Bronchial epithelial cell (primary cell): ENCODE measurements at regions not wholly inside any gene's neighbourhood (a gene's known extent, or its start where the extent isn't known, plus 50 kb on each side); places are given as distances from the start of the nearest gene placed in this dataset.
"Not testable (repeated sequence)": the region's sequence is repeated elsewhere in the genome, so short reads cannot be mapped to it uniquely, and the experiment has no call there.

Experiments
- DNase-seq: peaks from one replicate; pipeline ENCODE4 v3.0.0-alpha.2; 2010; ENCODE audit warnings: low read depth
- FAIRE-seq: peaks from 2 replicates; lab custom pipeline; 2011; peaks lifted over from hg19 to GRCh38; lab: Jason Lieb, UNC
- H3K27me3 ChIP-seq: 2 replicates; pipeline ENCODE4 v1.5.1; 2011; ENCODE audit warnings: low read length; ENCODE audit not compliant: control insufficient read depth, insufficient read depth
- H3K36me3 ChIP-seq: 2 replicates; pipeline ENCODE4 v1.5.1; 2011; ENCODE audit warnings: low read length; ENCODE audit not compliant: control insufficient read depth, insufficient read depth
- H3K4me3 ChIP-seq: 2 replicates; pipeline ENCODE4 v1.5.1; 2011; ENCODE audit warnings: mild to moderate bottlenecking, low read depth, low read length, control low read depth
- CTCF ChIP-seq: IDR thresholded peaks from 2 replicates; pipeline ENCODE4 v1.5.1; 2011; ENCODE audit warnings: mild to moderate bottlenecking, moderate library complexity, low read length, control low read depth, inconsistent platforms; ENCODE audit not compliant: insufficient read depth, severe bottlenecking

GRCh38 chr7:81482600-81483186, 287.2 kb downstream of the HGF start:
- peak; percentile 45 for DNase-seq
- peak; percentile 25 for TF ChIP-seq CTCF
- FAIRE-seq: no peak
- H3K36me3 ChIP-seq: no peaks in the 10 kb centered on the region
- no peak overlapping the region for H3K4me3 ChIP-seq
- H3K27me3 ChIP-seq: no peaks in the 10 kb centered on the region

GRCh38 chr7:81478664-81479063, 291.2 kb downstream of the HGF start:
- no peak overlapping the region for H3K4me3 ChIP-seq
- no peaks in the 10 kb centered on the region for H3K27me3 ChIP-seq
- H3K36me3 ChIP-seq: no peaks in the 10 kb centered on the region
- DNase-seq: peak; percentile 59
- no peak for FAIRE-seq
- TF ChIP-seq CTCF: no peak

- not testable (repeated sequence) for H3K4me3 ChIP-seq, H3K27me3 ChIP-seq, FAIRE-seq, H3K36me3 ChIP-seq, DNase-seq
Measured at GRCh38 chr7:81478201-81478600, 291.6 kb downstream of the HGF start.

- TF ChIP-seq CTCF: no peak
- FAIRE-seq (no peak), DNase-seq (no peak)
- Histone ChIP-seq H3K36me3 (no peaks in the 10 kb centered on the region), H3K4me3 (no peak overlapping the region), H3K27me3 (no peaks in the 10 kb centered on the region)
Measured at GRCh38 chr7:81473236-81473635, 296.6 kb downstream of the HGF start.

GRCh38 chr7:81470724-81471379, 299.0 kb downstream of the HGF start:
- Histone ChIP-seq H3K4me3 (no peak overlapping the region), H3K27me3 (no peaks in the 10 kb centered on the region), H3K36me3 (no peaks in the 10 kb centered on the region)
- DNase-seq (no peak), FAIRE-seq (peak; percentile 95)
- TF ChIP-seq CTCF: no peak

GRCh38 chr7:81469869-81470723, 299.8 kb downstream of the HGF start:
- DNase-seq (peak; percentile 54), FAIRE-seq (no peak)
- peak; percentile 85 for TF ChIP-seq CTCF
- no peak overlapping the region for H3K4me3 ChIP-seq
- H3K36me3 ChIP-seq: no peaks in the 10 kb centered on the region
- no peaks in the 10 kb centered on the region for H3K27me3 ChIP-seq
